HCT116 (cell line): ENCODE measurements at regions not wholly inside any gene's neighbourhood (a gene's known extent, or its start where the extent isn't known, plus 50 kb on each side); places are given as distances from the start of the nearest gene placed in this dataset.

Experiments used
- ATAC-seq: fragments of 200-7000 bp; cut with Tn5 transposase; 2 replicates; pipeline ENCODE4 v1.9.1; 2020; ENCODE audit warnings: mild to moderate bottlenecking, moderate library complexity
- BruUV-seq: library from RNA; stranded (reverse); fragments of 400-500 nt; replicated peaks from 2 replicates; lab custom pipeline; 2021; lab: Mats Ljungman, UMichigan
- CTCF ChIA-PET: fragments of 300-600 bp; sonication (Branson Sonifier 250); formaldehyde crosslinking; loops from one replicate; lab custom pipeline; 2021; ENCODE audit warnings: antibody characterized with exemption; lab: Charles Lee
- POLR2A ChIA-PET: fragments of 300-600, 350-600 bp; sonication (Branson Sonifier 250); formaldehyde crosslinking; loops from one replicate; lab custom pipeline; 2021; ENCODE audit warnings: antibody characterized with exemption; lab: Charles Lee
- RAD21 ChIA-PET, 2 experiments: fragments of 300-600 bp; sonication (Branson Sonifier 250); formaldehyde crosslinking; loops; one replicate each; lab custom pipeline; 2023; ENCODE audit warnings: low total read pairs in 2 of 2; ENCODE audit not compliant: uncharacterized antibody in 2 of 2, unreplicated experiment in 2 of 2, low non-redundant PET in 1 of 2; lab: Charles Lee
- DNase-seq: peaks from one replicate; pipeline ENCODE4 v3.0.0-alpha.2; 2010; ENCODE audit warnings: low read depth, low spot score
- H2AFZ ChIP-seq: fragments of 200-600 bp; shearing (Covaris generic), sonication (generic); 2 replicates; pipeline ENCODE4 v1.6.1; 2017; ENCODE audit warnings: low read depth, mixed run types, mixed read lengths, antibody characterized with exemption, low read length; ENCODE audit not compliant: poor library complexity, severe bottlenecking
- H3K27ac ChIP-seq: 2 replicates; pipeline ENCODE4 v1.5.1; 2012; ENCODE audit warnings: low read depth, low read length
- H3K27me3 ChIP-seq: fragments of 200-600 bp; sonication (generic); 2 replicates; pipeline ENCODE4 v1.6.1; 2016; ENCODE audit warnings: mixed run types, low read length, mixed read lengths; ENCODE audit not compliant: insufficient read depth
- H3K36me3 ChIP-seq, 2 experiments: fragments of 200-500 bp in 1 of 2; fragments of 200-600 bp in 1 of 2; sonication (Bioruptor generic) in 1 of 2; sonication (generic) in 1 of 2; 2 replicates each; pipeline versions ENCODE4 v1.5.1 to v1.6.1; 2014 to 2016; ENCODE audit warnings: low read length in 2 of 2, inconsistent platforms in 1 of 2, mixed read lengths in 1 of 2, mixed run types in 1 of 2; ENCODE audit not compliant: insufficient read depth in 2 of 2, control insufficient read depth in 1 of 2
- H3K4me1 ChIP-seq, 2 experiments: fragments of 200-600 bp in 1 of 2; sonication (generic) in 1 of 2; 2 replicates each; pipeline versions ENCODE4 v1.5.1 to v1.6.1; 2012 to 2017; ENCODE audit warnings: low read length in 2 of 2, inconsistent platforms in 1 of 2, mild to moderate bottlenecking in 1 of 2, mixed read lengths in 1 of 2, mixed run types in 1 of 2, moderate library complexity in 1 of 2; ENCODE audit not compliant: insufficient read depth in 2 of 2, control insufficient read depth in 1 of 2
- H3K4me2 ChIP-seq: fragments of 200-600 bp; sonication (generic); 2 replicates; pipeline ENCODE4 v1.6.1; 2017; ENCODE audit warnings: mixed run types, low read length, mixed read lengths
- H3K4me3 ChIP-seq, 2 experiments: fragments of 200-600 bp in 1 of 2; sonication (generic) in 1 of 2; replicated peaks in 1 of 2; 2 replicates each; pipeline ENCODE4 v1.5.1; 2011 to 2016; ENCODE audit warnings: low read length in 2 of 2, control low read depth in 1 of 2, low read depth in 1 of 2, mild to moderate bottlenecking in 1 of 2, mixed read lengths in 1 of 2, mixed run types in 1 of 2
- H3K79me2 ChIP-seq: fragments of 200-600 bp; sonication (generic); 2 replicates; pipeline ENCODE4 v1.6.1; 2017; ENCODE audit warnings: mild to moderate bottlenecking, mixed run types, low read length, moderate library complexity, mixed read lengths; ENCODE audit not compliant: insufficient read depth
- H3K9ac ChIP-seq: fragments of 200-600 bp; sonication (generic); 2 replicates; pipeline ENCODE4 v1.6.1; 2016; ENCODE audit warnings: low read length, mixed read lengths
- H3K9me2 ChIP-seq: fragments of 200-600 bp; sonication (generic), shearing (Covaris generic); 2 replicates; pipeline ENCODE4 v1.6.1; 2017; ENCODE audit warnings: mixed run types, mild to moderate bottlenecking, moderate library complexity; ENCODE audit not compliant: insufficient read depth
- H3K9me3 ChIP-seq, 2 experiments: fragments of 200-500 bp in 1 of 2; fragments of 200-600 bp in 1 of 2; sonication (Bioruptor generic) in 1 of 2; sonication (generic) in 1 of 2; 2 replicates each; pipeline ENCODE4 v1.6.1; 2014 to 2017; ENCODE audit warnings: low read length in 2 of 2, mixed read lengths in 2 of 2, inconsistent platforms in 1 of 2, low read depth in 1 of 2, mild to moderate bottlenecking in 1 of 2, mixed run types in 1 of 2, moderate library complexity in 1 of 2; ENCODE audit not compliant: control insufficient read depth in 1 of 2, insufficient read depth in 1 of 2
- H4K20me1 ChIP-seq: fragments of 200-600 bp; sonication (generic), shearing (Covaris generic); 2 replicates; pipeline ENCODE4 v1.6.1; 2017; ENCODE audit warnings: mixed run types, mild to moderate bottlenecking, moderate library complexity; ENCODE audit not compliant: insufficient read depth
- CTCF ChIP-seq, 3 experiments: fragments of 200-600 bp in 1 of 3; sonication (generic) in 1 of 3; IDR thresholded peaks in 2 of 3; conservative IDR thresholded peaks in 1 of 3; 2 replicates each; pipeline ENCODE4 v1.5.1; 2012 to 2017; ENCODE audit warnings: low read depth in 2 of 3, low read length in 2 of 3, antibody characterized with exemption in 1 of 3, borderline replicate concordance in 1 of 3, control low read depth in 1 of 3, mild to moderate bottlenecking in 1 of 3, mixed read lengths in 1 of 3, mixed run types in 1 of 3, moderate library complexity in 1 of 3; ENCODE audit not compliant: insufficient read depth in 1 of 3
- EZH2phosphoT487 ChIP-seq: fragments of 200-600 bp; IDR thresholded peaks from 2 replicates; pipeline ENCODE4 v1.6.1; 2018; ENCODE audit warnings: antibody characterized with exemption, borderline replicate concordance
- RAD21 ChIP-seq: IDR thresholded peaks from 2 replicates; pipeline ENCODE4 v1.6.1; 2012; ENCODE audit warnings: low read depth, mild to moderate bottlenecking
- SIN3A ChIP-seq: IDR thresholded peaks from 2 replicates; pipeline ENCODE4 v1.6.1; 2012; ENCODE audit warnings: low read depth
- SP1 ChIP-seq: IDR thresholded peaks from 2 replicates; pipeline ENCODE4 v1.6.1; 2012; ENCODE audit warnings: low read depth
- SRF ChIP-seq: IDR thresholded peaks from 2 replicates; pipeline ENCODE4 v1.6.1; 2012; ENCODE audit warnings: low read depth
- TCF7L2 ChIP-seq: IDR thresholded peaks from 2 replicates; pipeline ENCODE4 v1.7.0; 2011; ENCODE audit warnings: borderline replicate concordance, inconsistent platforms; ENCODE audit not compliant: insufficient read depth, insufficient read length; ENCODE audit errors: extremely low read depth
- ZBTB33 ChIP-seq: IDR thresholded peaks from 2 replicates; pipeline ENCODE4 v1.6.1; 2011; ENCODE audit warnings: mild to moderate bottlenecking, low read length, moderate library complexity; ENCODE audit not compliant: insufficient replicate concordance; ENCODE audit errors: extremely low read depth
- ZNF274 ChIP-seq: fragments of 200-500 bp; sonication (Bioruptor generic); IDR thresholded peaks from 2 replicates; pipeline ENCODE4 v1.6.1; 2014; ENCODE audit warnings: mild to moderate bottlenecking, low read depth, low read length, inconsistent platforms
- intact Hi-C: fragments of 100-400 bp; cut with micrococcal nuclease; formaldehyde crosslinking; loops from 2 replicates; pipeline ENCODE4 v1.10.0; 2022
- TF ChIP-seq, protein P1 (sequence below): IDR thresholded peaks from 2 replicates; pipeline ENCODE4 v1.6.1; 2012

DNA sequence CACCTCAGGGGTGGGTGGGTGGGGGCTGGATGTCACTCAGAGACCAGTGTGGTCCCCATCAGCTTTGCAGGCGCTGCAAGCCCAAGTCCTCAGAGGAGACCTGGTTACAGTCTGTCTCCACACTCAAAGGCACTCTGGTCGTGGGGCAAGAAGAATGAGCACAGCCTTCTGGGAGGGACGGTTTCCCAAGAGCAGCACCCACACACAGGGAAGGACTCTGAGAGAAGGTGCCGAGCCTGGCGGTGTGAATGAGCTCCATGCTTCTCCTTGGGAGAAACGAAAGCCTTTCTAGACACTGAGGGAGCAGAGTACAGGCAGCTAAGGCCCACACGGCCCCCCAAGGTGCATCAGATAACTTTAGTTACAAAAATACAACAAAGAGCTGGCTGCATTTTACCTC lies 473.6 kb downstream of the FOXO1 start:
- H3K4me1 ChIP-seq: no peaks in the 10 kb centered on the region
- intact Hi-C loops: no loop called here
- H3K4me2 ChIP-seq: no peak overlapping the region
- no peaks in the 10 kb centered on the region for H3K36me3 ChIP-seq
- ChIA-PET RAD21 (no interaction called here), CTCF (no interaction called here), POLR2A (no interaction called here)
- H4K20me1 ChIP-seq: no peaks in the 10 kb centered on the region
- no peak overlapping the region for H3K9ac ChIP-seq
- no peak overlapping the region for H3K27ac ChIP-seq
- no peaks in the 10 kb centered on the region for H3K9me2 ChIP-seq
- no peak overlapping the region for H2AFZ ChIP-seq
- ATAC-seq (no peak), DNase-seq (no peak)
- no peak overlapping the region for H3K4me3 ChIP-seq
- H3K9me3 ChIP-seq: no peaks in the 10 kb centered on the region
- TF ChIP-seq CTCF (IDR thresholded peaks at IDR 0.05 in 2 of 3, conservative IDR thresholded peaks at IDR 0.05 in 1 of 3; ENCODE audit: borderline replicate concordance in 1 of 3, insufficient read depth in 1 of 3, low read depth in 2 of 3, low read length in 2 of 3) (no peak), TCF7L2 (no peak), RAD21 (no peak), ZBTB33 (no peak), SP1 (no peak), EZH2phosphoT487 (no peak), SRF (no peak), SIN3A (no peak), ZNF274 (no peak)
- TF ChIP-seq, protein P1, sequence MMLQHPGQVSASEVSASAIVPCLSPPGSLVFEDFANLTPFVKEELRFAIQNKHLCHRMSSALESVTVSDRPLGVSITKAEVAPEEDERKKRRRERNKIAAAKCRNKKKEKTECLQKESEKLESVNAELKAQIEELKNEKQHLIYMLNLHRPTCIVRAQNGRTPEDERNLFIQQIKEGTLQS: no peak
- no peaks in the 10 kb centered on the region for H3K27me3 ChIP-seq
- H3K79me2 ChIP-seq: no peaks in the 10 kb centered on the region
- no TSS peak for BruUV-seq
